ENCODE measurements at regions not wholly inside any gene's neighbourhood (a gene's known extent, or its start where the extent isn't known, plus 50 kb on each side); places are given as distances from the start of the nearest gene placed in this dataset.
"Not testable (repeated sequence)": the region's sequence is repeated elsewhere in the genome, so short reads cannot be mapped to it uniquely, and the experiment has no call there.

GRCh38 chr3:75129101-75129500, 514.6 kb upstream of the CNTN3 start:
- DNase-seq, result no peak

GRCh38 chr3:75136100-75136897, 521.8 kb upstream of the CNTN3 start:
- DNase-seq, result no peak

DNA sequence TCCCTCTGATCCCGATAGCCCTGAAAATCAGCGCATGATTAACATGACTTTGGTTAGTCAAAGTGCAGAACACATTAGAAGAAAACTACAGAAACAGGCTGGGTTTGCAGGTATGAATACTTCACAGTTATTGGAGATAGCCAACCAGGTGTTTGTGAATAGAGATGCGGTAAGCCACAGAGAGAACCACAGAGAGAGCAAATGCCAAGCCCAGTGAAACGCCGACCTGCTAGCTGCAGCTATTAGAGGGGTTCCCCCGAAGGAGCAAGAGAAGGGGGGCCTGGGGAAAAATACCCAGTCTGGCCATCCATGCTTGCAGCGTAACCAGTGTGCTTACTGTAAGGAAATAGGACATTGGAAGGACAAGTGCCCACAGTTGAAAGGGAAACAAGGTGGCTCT, 523.9 kb upstream of the CNTN3 start:
- no peak for DNase-seq

DNA sequence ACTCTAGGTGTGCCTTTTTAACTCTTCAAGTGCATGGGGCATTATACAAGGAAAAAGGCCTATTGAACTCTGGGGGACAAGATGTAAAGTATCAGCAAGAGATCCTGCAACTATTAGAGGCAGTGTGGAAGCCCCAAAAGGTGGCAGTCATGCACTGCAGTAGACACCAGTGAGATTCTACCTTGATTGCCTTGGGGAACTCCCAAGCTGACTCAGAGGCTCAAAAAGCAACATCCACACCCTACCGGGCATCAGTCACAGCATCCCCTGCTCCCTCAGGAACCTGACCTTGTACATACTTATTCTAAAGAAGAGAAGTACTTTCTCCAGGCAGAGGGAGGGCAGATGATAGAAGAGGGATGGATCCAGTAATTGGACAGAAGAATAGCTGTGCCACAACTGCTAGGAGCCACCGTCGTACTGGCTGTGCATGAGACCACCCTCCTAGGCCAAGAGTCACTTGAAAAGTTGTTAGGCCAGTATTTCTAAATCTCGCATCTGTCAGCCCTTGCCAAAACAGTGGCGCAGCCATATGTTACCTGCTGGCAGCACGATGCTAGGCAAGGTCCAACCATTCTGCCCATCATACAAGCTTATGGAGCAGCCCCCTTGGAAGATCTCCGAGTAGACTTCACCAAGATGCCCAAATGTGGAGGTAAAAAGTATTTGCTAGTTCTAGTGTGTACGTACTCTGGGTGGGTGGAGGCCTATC, 523.1 kb upstream of the FRG2C start:
- DNase-seq, result no peak

- DNase-seq, result no peak
These were observed 519.7 kb upstream of the FRG2C start for GRCh38 chr3:75144406-75144805.

DNA sequence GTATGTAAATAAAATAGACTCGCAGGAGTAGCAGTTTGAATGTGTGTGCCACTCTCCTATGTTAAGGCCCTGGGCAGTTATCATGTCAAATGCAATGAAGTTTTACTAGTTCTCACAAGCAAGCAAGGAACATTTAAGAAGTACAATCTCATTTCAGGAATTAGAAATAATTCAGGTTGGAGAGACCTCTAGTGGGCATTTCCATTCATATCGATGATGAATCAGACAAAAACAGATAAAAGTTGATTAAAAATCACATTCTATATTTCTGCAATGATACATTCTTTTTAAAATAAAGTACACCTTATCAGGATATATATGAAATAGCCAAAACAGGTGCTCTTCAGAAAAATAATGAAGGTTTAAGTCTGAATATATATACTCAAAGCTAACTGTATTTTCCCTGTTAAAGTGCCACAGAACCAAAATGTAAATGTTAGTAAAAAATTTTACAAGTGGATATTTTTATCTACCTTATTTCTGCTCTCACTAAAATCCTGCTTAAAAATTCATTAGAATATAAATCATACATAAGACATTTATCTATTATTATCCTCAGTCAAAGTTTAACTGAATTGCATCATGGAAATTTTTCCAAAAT, 492.4 kb upstream of the FRG2C start:
- DNase-seq, result no peak

DNA sequence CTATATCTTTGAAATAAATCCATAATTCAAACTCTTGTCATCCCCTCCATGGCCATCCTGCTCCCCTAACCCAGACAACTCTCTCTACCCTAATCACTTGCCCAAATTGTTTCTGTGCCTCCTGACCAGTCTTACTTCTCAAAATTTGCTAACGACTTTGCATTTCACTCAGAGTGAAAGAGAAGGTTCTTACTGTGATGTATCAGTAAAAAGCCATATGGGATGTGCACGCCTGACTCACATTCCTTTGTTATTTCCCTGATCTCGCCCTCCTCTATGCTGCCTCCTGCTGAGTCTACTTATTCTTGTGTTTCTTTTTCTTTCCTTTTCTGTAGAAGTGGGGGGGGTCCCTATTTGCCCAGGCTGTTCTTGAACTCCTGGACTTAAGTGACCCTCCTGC, 487.2 kb upstream of the FRG2C start:
- no peak for DNase-seq

DNA sequence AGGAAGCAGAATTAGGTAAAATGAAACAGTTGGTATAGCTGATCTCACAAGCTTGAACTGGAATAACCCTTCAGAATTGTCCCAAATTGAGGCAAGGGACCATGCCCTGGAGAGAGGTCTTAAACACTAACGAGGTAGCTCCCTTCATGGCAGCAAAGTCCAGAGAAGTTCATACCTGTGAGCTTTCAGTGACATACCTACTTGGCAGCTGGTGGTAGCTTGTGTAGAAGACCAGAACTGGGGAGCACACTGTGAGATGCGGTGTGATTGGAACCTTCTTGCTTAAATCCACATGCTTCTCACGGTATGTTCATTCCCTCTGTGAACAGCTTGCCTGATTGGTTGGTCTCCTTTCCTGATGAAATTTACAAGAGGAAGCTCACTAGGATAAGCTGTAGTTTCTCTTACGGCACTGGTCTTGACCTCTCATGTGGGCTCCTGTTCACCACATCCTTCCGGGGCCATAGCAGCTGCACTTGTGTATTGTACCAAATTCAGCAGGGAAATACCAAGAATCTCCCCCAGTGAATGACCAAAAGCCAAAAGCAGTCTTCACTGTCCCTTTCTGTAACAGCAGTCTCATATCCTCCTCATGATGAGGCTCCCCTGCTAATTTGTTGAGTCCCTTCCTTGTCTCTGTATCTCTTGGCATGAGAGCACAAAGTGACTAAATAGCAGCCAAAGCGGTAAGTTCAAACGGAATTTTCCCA, 483.7 kb upstream of the FRG2C start:
- DNase-seq, result no peak

DNA sequence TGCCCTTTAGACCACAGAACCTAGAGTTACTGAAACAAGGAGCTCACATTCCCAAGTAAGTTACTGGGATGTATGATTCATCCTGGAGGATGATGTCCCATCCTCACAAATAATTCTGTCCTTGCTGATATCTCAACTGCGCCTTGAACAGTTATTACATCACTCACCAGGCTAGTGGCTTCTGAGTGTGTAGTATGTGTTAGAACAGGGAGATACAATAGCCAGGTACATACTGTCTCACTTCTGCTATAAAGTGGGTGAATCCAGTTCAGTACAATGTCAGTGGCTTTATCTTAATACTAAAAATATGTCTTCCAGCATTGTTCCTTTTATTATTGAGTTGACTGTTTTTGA, 483.2 kb upstream of the FRG2C start:
- DNase-seq, result no peak

DNA sequence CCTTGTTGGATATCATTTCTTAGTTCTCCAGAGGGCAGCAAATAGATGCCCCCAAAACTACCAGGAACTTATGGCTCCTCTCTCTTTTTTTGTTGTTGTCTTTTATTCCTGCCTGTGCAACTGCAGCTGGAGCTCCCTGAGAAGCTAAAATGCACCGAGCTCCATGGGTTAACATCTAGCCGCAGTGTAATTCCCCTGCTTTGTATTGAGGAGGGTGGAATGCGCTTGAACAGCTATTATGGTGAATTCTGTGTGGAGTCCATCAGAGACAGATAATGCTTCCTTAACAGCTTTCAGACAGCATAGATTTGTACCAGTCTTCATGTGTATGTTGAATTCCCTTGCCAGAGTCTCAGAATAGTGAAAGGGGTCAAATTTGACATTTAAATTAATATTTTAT, 475.2 kb upstream of the FRG2C start:
- no peak for DNase-seq

DNA sequence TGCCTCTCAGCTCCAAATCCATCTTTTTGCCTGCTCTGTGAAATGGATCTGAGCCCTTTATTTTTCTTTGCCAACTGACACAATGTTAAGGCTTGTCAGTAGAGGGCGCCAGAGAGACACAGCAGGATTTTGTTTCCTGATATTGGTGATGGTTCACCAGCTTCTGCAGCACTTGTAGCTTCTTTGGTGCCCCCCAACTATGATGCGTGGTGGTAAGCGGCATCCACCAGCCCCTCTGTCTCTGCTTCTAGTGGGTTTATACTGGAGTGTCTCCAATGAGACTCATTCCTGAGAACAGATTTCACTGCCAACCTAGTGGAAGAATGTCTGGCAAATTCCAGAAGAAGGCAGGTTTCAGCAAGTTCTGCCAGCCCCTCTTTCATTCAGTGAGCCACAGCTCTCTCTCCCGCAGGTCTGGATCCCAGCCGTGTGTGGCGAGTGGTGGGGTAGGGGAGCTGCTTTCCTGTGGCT, 471.9 kb upstream of the FRG2C start:
- DNase-seq, result no peak

DNA sequence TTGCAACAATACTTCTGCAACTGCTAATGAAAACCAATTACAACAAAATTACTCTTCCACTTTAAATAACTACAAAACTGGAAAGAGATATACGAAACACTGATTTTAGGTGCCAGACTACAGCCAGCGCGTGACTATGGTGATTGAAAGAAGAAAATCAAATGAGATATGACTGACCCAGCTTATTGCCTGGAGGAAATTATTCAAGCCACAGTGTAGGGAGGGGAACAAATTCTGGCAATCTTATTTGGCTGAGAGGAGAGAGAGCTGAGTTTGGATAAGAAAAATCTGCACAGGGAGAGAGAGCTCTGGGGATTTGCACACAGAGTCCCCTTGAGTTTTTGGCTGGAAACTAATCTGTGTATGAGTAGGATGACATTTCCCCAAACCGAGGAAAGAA, 470.3 kb upstream of the FRG2C start:
- no peak for DNase-seq

DNA sequence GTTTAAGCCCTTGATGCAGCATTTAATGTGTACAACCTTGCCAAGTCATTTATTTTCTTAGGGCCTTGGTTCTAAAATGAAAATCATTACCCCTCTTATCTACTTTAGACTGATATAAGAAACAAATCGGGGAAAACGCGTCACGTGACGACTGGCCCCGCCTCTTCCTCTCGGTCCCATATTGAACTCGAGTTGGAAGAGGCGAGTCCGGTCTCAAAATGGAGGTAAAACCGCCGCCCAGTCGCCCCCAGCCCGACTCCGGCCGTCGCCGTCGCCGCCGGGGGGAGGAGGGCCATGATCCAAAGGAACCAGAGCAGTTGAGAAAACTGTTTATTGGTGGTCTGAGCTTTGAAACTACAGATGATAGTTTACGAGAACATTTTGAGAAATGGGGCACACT, 449.8 kb upstream of the FRG2C start:
- DNase-seq, result not testable (repeated sequence)

DNA sequence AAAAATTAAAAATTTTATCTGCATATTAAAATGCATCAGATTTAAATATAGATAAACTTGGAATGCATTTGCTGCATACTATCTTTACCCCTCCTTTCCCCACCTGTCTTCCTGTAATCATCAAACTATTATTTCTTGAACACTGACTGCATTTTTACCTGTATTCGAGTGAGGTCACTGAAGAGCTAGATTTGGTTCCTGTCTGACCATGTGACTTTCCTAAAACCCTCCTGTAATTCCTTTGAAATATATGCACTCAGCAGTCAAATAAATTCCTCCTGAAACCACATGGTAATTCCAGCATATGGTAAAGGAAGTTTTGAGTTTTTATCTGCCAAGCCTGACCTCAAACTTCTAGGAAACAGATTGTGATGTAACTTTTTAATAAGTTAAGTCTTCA, 445.6 kb upstream of the FRG2C start:
- no peak for DNase-seq

- no peak for DNase-seq
These were observed 443.2 kb upstream of the FRG2C start for GRCh38 chr3:75220932-75221331.

DNA sequence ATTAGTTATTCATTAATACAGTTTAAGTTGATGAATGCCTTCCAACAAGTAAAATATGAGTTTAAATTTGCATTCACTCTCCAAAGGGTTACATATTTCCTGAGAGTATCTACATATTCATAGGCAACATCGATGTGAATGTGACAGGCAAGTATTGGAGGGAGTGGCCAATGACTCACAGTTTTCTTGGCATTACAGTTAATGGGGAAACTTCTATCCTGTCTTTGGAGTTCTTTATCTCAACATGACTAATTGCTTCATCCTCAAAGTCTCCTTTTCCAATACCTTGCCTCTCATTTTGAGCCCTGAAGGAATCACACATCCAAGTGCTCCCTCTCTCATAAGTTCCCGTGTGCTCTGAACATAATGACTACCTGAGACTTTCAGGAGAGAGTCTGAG, 439.7 kb upstream of the FRG2C start:
- DNase-seq, result no peak

GRCh38 chr3:75232216-75232615, 431.9 kb upstream of the FRG2C start:
- no peak for DNase-seq

GRCh38 chr3:75235631-75236030, 428.5 kb upstream of the FRG2C start:
- no peak for DNase-seq

DNA sequence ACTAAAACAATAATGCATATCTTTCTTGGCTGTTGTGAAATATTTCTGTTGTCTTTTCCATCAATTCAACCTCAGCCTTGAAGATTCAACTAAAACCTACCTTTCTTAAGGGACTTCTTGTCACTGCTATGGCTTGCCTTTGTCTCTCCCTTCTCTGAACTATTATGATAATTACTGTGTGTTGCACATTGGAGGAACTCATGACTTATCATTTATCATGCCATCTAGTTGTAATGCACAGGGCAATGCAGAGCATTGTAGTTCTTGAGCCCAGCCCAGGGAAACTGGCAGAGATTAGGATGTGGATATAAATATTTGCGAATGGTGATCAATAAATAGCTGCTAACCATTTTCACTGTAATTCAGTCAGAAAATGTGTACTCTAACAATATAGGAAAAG, 427.1 kb upstream of the FRG2C start:
- no peak for DNase-seq

- no peak for DNase-seq
These were observed 426.7 kb upstream of the FRG2C start for GRCh38 chr3:75237477-75237876.

GRCh38 chr3:75241226-75241962, 422.7 kb upstream of the FRG2C start:
- not testable (repeated sequence) for DNase-seq

DNA sequence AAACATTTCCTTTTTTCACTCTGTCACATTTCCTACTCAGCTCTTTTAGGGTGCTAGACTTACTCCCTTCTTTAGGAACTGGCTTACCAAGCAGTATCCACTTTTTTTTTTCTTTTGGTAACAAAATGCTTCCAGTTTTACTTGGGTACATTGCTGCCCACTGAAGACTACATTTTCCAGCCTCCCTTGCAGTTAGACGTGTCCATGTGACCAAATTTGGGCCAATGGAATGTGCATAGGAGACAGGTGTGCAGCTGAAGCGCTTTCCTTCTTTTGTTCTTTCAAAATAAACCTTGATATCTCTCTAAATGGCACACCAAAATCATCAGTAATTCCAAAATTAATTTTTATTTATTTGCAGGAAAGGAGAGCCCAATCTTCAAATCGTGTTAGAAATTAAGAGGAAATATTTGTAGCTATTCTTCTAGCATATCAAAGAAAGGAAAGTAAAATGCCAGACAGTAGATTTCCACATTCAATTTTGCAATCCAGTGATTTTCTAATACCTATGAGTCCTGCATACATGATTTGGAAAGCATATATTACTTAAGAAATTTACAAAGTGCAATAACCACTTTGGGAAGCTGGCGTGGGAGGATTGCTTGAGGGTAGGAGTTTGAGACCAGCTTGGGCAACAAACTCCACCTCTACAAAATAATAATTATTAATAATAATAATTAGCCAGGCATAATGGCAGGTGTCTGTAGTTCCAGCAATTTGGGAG, 422.0 kb upstream of the FRG2C start:
- no peak for DNase-seq
